ENCODE measurements at regions not wholly inside any gene's neighbourhood (a gene's known extent, or its start where the extent isn't known, plus 50 kb on each side); places are given as distances from the start of the nearest gene placed in this dataset.
"Not testable (repeated sequence)": the region's sequence is repeated elsewhere in the genome, so short reads cannot be mapped to it uniquely, and the experiment has no call there.

DNA sequence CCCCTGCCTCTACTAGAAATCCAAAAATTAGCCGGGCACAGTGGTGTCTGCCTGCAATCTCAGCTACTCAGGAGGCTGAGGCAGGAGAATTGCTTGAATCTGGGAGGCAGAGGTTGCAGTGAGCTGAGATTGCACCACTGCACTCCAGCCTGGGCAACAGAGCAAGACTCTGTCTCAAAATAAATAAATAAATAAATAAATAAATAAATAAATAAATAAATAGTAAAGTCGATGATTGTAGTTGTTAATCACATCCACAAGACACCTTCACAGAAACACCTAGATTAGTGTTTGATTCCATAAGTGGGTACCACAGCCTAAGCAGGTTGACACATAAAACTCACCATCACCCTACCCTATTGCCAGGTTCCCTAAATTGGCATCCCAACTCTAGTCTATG lies 1199.0 kb downstream of the TYW1 start:
- not testable (repeated sequence) for DNase-seq (ENCODE audit: low read depth in 4 of 4, low spot score in 3 of 4)

GRCh38 chr7:68200051-68200670 lies 1203.5 kb downstream of the TYW1 start:
- no peak for DNase-seq (ENCODE audit: low read depth in 4 of 4, low spot score in 3 of 4)

DNA sequence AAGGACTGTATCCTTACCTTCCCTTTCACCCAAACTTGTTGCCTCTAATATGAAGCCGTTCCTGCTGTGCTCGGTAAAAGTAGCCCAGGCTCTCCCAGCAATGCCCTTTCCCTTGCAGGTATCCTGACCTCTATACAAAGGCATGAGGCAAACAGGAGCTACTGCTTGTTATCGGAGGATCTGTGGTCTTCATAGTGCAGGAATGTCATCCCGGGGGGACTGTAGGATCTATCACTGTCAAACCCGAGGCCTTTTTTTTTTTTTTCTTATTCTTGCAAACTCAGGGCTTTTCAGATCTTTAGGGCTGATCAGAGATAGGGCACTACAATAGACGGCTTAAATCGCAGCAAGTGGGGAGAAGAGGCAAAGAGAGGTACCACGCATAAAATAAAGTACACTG lies 1206.6 kb downstream of the TYW1 start:
- DNase-seq (ENCODE audit: low read depth in 4 of 4, low spot score in 3 of 4), result no peak

- DNase-seq (ENCODE audit: low read depth in 4 of 4, low spot score in 3 of 4), result no peak
These were observed 1209.2 kb downstream of the TYW1 start for GRCh38 chr7:68205826-68206225.

- no peak for DNase-seq (ENCODE audit: low read depth in 4 of 4, low spot score in 3 of 4)
These were observed 1210.4 kb downstream of the TYW1 start for GRCh38 chr7:68206946-68207485.

DNA sequence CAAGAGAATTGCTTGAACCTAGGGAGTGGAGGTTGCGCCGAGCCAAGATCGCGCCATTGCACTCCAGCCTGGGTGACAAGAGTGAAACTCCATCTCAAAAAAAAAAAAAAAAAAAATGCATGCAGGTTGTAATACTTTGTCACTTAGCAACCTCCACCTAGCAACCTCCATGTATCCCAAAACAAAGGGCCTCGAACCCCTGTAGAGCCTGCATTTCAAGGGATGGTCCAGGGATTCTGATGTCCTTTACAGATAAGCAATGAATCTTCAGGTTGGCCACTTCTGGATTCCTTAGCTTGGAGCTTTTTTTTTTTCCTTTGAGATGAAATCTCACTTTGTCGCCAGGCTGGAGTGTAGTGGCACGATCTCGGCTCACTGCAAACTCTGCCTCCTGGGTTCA lies 1211.0 kb downstream of the TYW1 start:
- no peak for DNase-seq (ENCODE audit: low read depth in 4 of 4, low spot score in 3 of 4)

DNA sequence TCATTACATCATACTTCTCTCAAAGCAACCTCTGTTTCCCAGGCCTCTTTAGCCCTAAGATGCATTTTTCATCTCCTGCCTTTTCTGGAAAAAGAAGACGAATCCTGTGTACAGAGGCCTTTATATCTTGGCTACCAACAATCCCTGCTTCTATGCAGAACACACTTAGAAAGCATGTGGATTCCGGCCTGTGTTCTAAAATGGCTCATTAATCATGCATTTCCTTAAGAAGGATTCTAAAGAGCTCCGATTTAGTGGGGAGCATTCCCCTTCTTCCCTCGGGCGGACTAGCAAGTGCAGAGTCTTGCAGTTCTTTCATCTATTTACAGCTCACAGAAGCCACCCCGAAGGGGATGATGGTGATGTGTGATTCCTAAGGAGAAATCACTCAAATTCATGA lies 1212.9 kb downstream of the TYW1 start:
- DNase-seq (ENCODE audit: low read depth in 4 of 4, low spot score in 3 of 4), result no peak

DNA sequence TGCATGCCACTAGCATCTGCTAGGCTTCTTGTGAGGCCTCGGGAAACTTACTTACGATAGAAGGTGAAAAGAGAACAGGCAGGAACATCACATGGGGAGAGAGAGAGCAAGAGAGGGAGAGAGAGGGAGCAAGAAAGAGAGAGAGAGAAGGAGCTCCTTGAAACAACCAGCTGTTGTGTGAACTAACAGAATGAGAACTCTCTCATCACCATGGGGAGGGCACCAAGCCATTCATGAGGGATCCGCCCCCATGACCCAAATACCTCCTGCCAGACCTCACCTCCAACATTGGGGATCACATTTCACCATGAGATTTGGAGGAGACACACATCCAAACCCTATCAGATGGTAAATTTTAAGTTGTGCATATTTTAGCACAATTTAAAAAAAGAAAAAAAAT lies 1217.2 kb downstream of the TYW1 start:
- no peak for DNase-seq (ENCODE audit: low read depth in 4 of 4, low spot score in 3 of 4)

GRCh38 chr7:68216051-68216450 lies 1219.4 kb downstream of the TYW1 start:
- no peak for DNase-seq (ENCODE audit: low read depth in 4 of 4, low spot score in 3 of 4)

DNA sequence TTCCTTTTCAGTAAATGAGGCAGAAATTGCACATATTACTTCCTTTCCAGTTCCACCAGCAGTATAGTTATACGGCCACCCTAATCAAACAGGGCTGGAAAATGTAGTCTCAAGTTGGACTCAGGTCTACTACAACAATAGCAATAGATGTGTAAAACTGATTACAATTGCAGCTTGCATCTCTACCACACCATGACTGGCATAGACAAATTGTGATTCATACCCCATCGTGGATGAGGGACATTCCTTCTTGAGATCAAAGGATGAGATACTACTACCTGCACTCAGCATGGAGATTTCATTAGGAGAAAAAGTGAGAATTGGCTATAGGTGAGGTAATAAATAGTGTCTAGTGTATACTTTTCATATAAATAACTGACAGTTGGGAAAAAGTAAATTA lies 1220.8 kb downstream of the TYW1 start:
- no peak for DNase-seq (ENCODE audit: low read depth in 4 of 4, low spot score in 3 of 4)

GRCh38 chr7:68218461-68218860 lies 1221.8 kb downstream of the TYW1 start:
- no peak for DNase-seq (ENCODE audit: low read depth in 4 of 4, low spot score in 3 of 4)

DNA sequence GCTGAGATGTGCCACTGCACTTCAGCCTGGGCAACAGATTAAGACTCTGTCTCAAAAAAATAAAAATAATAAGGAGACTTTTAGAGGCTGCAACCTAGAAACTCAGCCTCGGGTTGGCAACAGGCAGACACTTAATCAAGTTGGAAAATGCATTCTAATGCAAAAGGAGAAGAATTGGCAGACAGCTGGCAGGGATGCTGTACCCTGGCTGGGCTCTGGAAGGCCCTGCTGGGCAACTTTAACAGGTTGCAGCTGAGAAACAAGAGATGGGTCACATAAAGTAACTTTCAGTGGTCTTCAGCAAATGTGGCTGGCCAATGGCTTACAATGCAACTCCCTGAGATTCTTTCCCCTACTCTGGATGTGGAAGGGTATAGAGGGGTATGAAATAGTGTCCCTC lies 1225.7 kb downstream of the TYW1 start:
- no peak for DNase-seq (ENCODE audit: low read depth in 4 of 4, low spot score in 3 of 4)

GRCh38 chr7:68224041-68224741 lies 1227.6 kb downstream of the TYW1 start:
- DNase-seq (ENCODE audit: low read depth in 4 of 4, low spot score in 3 of 4), result no peak

GRCh38 chr7:68231011-68231410 lies 1234.4 kb downstream of the TYW1 start:
- not testable (repeated sequence) for DNase-seq (ENCODE audit: low read depth in 4 of 4, low spot score in 3 of 4)

GRCh38 chr7:68235937-68236336 lies 1239.3 kb downstream of the TYW1 start:
- DNase-seq (ENCODE audit: low read depth in 4 of 4, low spot score in 3 of 4), result no peak

DNA sequence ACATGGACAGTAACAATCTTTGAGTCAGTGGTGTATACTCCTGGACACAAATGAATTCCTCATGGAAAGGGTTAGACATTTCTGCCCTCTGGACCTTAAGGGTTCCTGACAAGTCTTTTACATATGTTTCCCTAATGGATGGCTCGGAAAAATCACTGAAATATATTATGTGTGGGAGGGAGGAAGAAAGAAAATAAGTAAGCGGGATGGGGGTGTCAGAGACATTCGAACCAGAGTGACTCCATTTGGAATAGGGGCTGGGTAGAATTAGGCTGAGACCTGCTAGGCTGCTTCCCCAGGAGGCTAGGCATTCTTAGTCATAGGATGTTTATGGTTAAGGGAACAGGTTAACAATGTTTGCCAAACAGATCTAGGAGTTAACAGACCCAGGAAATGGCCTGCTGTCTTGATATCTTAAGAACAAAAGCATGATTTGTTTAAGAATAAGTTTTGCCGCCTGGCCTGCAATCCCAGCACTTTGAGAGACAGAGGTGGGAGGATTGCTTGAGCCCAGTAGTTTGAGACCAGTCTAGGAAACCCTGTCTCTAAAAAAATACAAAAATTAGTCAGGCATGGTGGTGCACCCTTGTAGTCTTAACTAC lies 1241.7 kb downstream of the TYW1 start:
- DNase-seq (ENCODE audit: low read depth in 4 of 4, low spot score in 3 of 4), result no peak

DNA sequence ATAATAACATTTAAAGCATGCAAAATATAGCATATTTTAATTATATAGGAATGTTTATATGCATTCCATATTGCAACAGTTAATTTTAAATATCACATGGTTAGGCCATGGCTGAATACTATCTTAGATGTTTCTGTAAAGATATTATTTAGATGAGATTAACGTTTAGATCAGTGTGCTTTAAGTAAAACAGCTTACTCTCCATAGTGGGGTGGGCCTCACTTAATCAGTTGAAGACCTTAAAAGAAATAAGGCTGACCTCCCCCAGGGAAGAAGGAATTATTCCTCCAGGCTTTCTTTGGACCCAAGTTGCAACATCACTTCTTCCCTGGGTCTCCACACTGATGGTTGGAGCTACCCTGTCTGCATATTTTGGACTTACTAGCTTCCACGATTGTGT lies 1246.5 kb downstream of the TYW1 start:
- no peak for DNase-seq (ENCODE audit: low read depth in 4 of 4, low spot score in 3 of 4)

DNA sequence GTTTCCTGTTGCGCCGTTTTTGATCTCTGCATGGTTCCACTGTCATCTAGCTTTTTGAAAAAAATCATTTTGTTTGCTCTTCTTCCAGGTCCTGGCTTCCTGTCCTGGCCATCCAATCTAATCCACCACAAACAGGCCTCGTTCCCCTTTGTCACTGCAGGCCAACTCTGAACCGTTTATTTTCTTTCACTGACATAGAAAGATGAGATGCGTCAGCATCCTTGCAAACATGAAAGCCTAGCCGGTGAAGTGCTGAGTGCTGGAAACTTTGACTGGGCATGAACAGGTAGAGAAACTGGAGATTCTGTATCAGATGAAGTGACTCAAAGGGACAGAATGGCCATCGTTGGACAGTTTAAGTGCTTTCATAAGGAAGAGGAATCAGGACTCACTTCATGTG lies 1247.8 kb downstream of the TYW1 start:
- no peak for DNase-seq (ENCODE audit: low read depth in 4 of 4, low spot score in 3 of 4)

DNA sequence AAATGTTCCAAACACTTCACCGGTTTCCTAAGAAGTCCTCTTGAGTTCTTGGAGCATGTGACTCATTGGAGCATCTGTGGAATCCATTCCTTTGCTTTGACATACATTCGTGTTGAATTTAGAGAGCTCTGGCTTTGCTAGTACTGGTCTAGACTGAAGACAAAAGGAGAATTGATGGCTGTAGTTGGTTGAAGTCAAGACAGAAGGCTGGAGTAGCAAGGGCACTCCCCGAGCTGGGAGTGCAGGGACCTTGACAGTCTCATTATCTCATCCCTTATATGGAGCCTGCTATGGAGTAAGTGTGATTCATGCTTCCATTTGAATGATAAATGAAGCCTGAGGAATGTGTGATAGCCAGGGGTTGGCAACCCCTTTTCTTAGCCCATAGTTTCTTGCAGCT lies 1249.1 kb downstream of the TYW1 start:
- no peak for DNase-seq (ENCODE audit: low read depth in 4 of 4, low spot score in 3 of 4)

GRCh38 chr7:68246189-68246633 lies 1249.6 kb downstream of the TYW1 start:
- DNase-seq (ENCODE audit: low read depth in 4 of 4, low spot score in 3 of 4), result peak in 2 of 4 donors; percentile 46 to 50

- no peak for DNase-seq (ENCODE audit: low read depth in 4 of 4, low spot score in 3 of 4)
These were observed 1250.5 kb downstream of the TYW1 start for GRCh38 chr7:68247126-68247525.

- no peak for DNase-seq (ENCODE audit: low read depth in 4 of 4, low spot score in 3 of 4)
These were observed 1250.9 kb downstream of the TYW1 start for GRCh38 chr7:68247571-68247970.

Data from left renal pelvis (tissue), 4 donors.